ENCODE measurements at regions not wholly inside any gene's neighbourhood (a gene's known extent, or its start where the extent isn't known, plus 50 kb on each side); places are given as distances from the start of the nearest gene placed in this dataset.

DNA sequence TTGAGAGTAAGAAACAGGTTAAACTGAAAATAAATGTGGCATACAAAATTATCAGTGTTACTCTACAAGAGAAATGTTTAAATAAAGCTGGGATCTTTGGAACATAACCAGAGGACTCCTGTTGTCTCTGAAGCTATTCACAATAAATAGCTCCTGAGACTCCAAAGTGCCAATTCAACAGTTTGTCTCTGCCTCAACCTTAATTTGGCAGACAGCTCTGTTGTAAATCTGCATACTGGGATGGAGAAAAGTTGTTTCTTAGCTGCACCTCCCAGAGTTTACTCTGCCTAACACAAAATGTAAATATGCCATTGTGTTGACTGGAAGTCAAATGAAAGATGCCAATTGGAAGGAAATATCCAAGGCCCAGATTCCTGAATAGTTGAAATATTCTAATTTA lies 238.5 kb upstream of the EPHA4 start:
- ChIA-PET CTCF (ENCODE audit: partially characterized antibody) (no interaction called here), POLR2A (ENCODE audit: partially characterized antibody) (no interaction called here)
- no peaks in the 10 kb centered on the region for H3K27me3 ChIP-seq (replicated peaks in 1 of 4; ENCODE audit: control insufficient read depth in 3 of 4, extremely low read depth in 1 of 4, insufficient read depth in 3 of 4, low read length in 3 of 4)
- no peak overlapping the region for H3K27ac ChIP-seq (ENCODE audit: low read depth, low read length)
- H2AK5ac ChIP-seq (ENCODE audit: low read depth, low read length) = no peak overlapping the region
- no peak overlapping the region for H2BK15ac ChIP-seq (ENCODE audit: low read length)
- no peak overlapping the region for H2BK20ac ChIP-seq (ENCODE audit: low read length)
- TF ChIP-seq EZH2 (IDR thresholded peaks at IDR 0.05; ENCODE audit: low read depth, low read length, severe bottlenecking) (no peak), RNF2 (IDR thresholded peaks at IDR 0.05; ENCODE audit: borderline replicate concordance, low read depth, low read length, missing control alignments, poor library complexity, severe bottlenecking) (no peak), KDM1A (IDR thresholded peaks at IDR 0.05; ENCODE audit: borderline replicate concordance, low read length) (no peak), BRCA1 (IDR thresholded peaks at IDR 0.05; ENCODE audit: low read depth, low read length) (no peak)
- TF ChIP-seq, protein P1, sequence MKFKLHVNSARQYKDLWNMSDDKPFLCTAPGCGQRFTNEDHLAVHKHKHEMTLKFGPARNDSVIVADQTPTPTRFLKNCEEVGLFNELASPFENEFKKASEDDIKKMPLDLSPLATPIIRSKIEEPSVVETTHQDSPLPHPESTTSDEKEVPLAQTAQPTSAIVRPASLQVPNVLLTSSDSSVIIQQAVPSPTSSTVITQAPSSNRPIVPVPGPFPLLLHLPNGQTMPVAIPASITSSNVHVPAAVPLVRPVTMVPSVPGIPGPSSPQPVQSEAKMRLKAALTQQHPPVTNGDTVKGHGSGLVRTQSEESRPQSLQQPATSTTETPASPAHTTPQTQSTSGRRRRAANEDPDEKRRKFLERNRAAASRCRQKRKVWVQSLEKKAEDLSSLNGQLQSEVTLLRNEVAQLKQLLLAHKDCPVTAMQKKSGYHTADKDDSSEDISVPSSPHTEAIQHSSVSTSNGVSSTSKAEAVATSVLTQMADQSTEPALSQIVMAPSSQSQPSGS (IDR thresholded peaks at IDR 0.05; ENCODE audit: low read length) = no peak
- H2AFZ ChIP-seq (ENCODE audit: low read length) = no peak overlapping the region
- no peak overlapping the region for H2BK120ac ChIP-seq (replicated peaks; ENCODE audit: low read depth, low read length)
- H3K4me3 ChIP-seq (ENCODE audit: extremely low read depth in 1 of 4, insufficient read depth in 2 of 4, low read depth in 3 of 4, low read length in 4 of 4) = no peak overlapping the region
- peaks cover 0 to 3% of the 10 kb centered on the region in 2 experiments; a peak in 2 of 4 replicates for H3K9me3 ChIP-seq (ENCODE audit: insufficient read depth in 2 of 2, low read depth in 1 of 2, low read length in 1 of 2)
- H4K20me1 ChIP-seq (replicated peaks in 1 of 2; ENCODE audit: control insufficient read depth in 1 of 2, insufficient read depth in 2 of 2, low read length in 2 of 2) = no peaks in the 10 kb centered on the region
- H3K36me3 ChIP-seq (ENCODE audit: control insufficient read depth in 2 of 4, insufficient read depth in 4 of 4, low read length in 3 of 4) = no peaks in the 10 kb centered on the region
- no peaks in the 10 kb centered on the region for H3K79me2 ChIP-seq (ENCODE audit: control insufficient read depth in 1 of 2, insufficient read depth in 2 of 2, low read length in 2 of 2)
- no peak overlapping the region for H3K23ac ChIP-seq (ENCODE audit: insufficient read length)
- no peak overlapping the region for H2BK5ac ChIP-seq (ENCODE audit: low read depth, low read length)
- no peaks in the 10 kb centered on the region for H3K79me1 ChIP-seq (ENCODE audit: low read depth, low read length)
- no peak overlapping the region for H4K8ac ChIP-seq (ENCODE audit: extremely low read depth, insufficient read depth, low read length)
- no peak overlapping the region for H3K18ac ChIP-seq (ENCODE audit: extremely low read depth, low read length)
- H3K14ac ChIP-seq (ENCODE audit: insufficient read length) = no peak overlapping the region
- FAIRE-seq = no peak
- no peak overlapping the region for H3K9ac ChIP-seq (replicated peaks in 1 of 4; ENCODE audit: extremely low read depth in 1 of 4, low read depth in 3 of 4, low read length in 3 of 4)
- H4K91ac ChIP-seq (replicated peaks; ENCODE audit: insufficient read length, low read length) = no peak overlapping the region
- H2BK12ac ChIP-seq (ENCODE audit: low read depth, low read length) = no peak overlapping the region
- no peaks in the 10 kb centered on the region; the same call in 1 of the 2 replicates for H3K23me2 ChIP-seq (ENCODE audit: low read depth, low read length)
- H4K5ac ChIP-seq (ENCODE audit: insufficient read length, low read depth, low read length) = no peak overlapping the region
- H3K4me2 ChIP-seq (ENCODE audit: insufficient read depth in 1 of 2, low read depth in 2 of 2, low read length in 2 of 2) = no peak overlapping the region
- no peaks in the 10 kb centered on the region for H3K4me1 ChIP-seq (replicated peaks in 1 of 4; ENCODE audit: control insufficient read depth in 3 of 4, insufficient read depth in 4 of 4, low read length in 3 of 4)
- H3K56ac ChIP-seq (replicated peaks; ENCODE audit: insufficient read length, low read depth, low read length) = no peak overlapping the region
- no peak for DNase-seq (ENCODE audit: low read depth in 1 of 2, low spot score in 2 of 2)
- H3K4ac ChIP-seq (replicated peaks; ENCODE audit: insufficient read length, low read depth, low read length) = no peak overlapping the region

Data from H1 (cell line).